Caco-2 (cell line): ENCODE measurements at regions not wholly inside any gene's neighbourhood (a gene's known extent, or its start where the extent isn't known, plus 50 kb on each side); places are given as distances from the start of the nearest gene placed in this dataset.

Experiments
- BruUV-seq: library from RNA; stranded (reverse); fragments of 400-500 nt; replicated peaks from 2 replicates; lab custom pipeline; 2021; lab: Mats Ljungman, UMichigan
- CTCF ChIA-PET: fragments of 300-600 bp; sonication (Branson Sonifier 250); formaldehyde crosslinking; loops from one replicate; lab custom pipeline; 2022; ENCODE audit warnings: antibody characterized with exemption; lab: Charles Lee
- POLR2A ChIA-PET: fragments of 300-600 bp; sonication (Branson Sonifier 250); formaldehyde crosslinking; loops from one replicate; lab custom pipeline; 2022; ENCODE audit warnings: antibody characterized with exemption; lab: Charles Lee
- DNase-seq, 2 experiments: peaks; one replicate each; pipeline versions ENCODE4 v3.0.0 to v3.0.0-alpha.2; 2020 to 2022
- H3K27me3 ChIP-seq: replicated peaks from 2 replicates; pipeline ENCODE4 v1.6.0; 2011; ENCODE audit warnings: low read length; ENCODE audit not compliant: control insufficient read depth, insufficient read depth
- H3K36me3 ChIP-seq: 2 replicates; pipeline ENCODE4 v1.5.1; 2011; ENCODE audit warnings: low read length; ENCODE audit not compliant: control insufficient read depth, insufficient read depth
- H3K4me1 ChIP-seq: fragments of 250-450 bp; sonication (Bioruptor Pico); 2 replicates; pipeline ENCODE4 v1.5.1; 2020; ENCODE audit warnings: mild to moderate bottlenecking
- H3K4me3 ChIP-seq: 2 replicates; pipeline ENCODE4 v1.5.1; 2011; ENCODE audit warnings: low read depth, mild to moderate bottlenecking, control low read depth, low read length
- H3K9me3 ChIP-seq: fragments of 250-450 bp; sonication (Bioruptor Pico); 2 replicates; pipeline ENCODE4 v1.5.1; 2020; ENCODE audit warnings: mild to moderate bottlenecking, moderate library complexity
- H3K27ac Mint-ChIP-seq: one replicate; pipeline ENCODE4 v1.8.0; 2022; ENCODE audit warnings: mixed read lengths; ENCODE audit not compliant: unreplicated experiment
- H3K27me3 Mint-ChIP-seq: one replicate; pipeline ENCODE4 v1.8.0; 2022; ENCODE audit warnings: mixed read lengths; ENCODE audit not compliant: insufficient read depth, unreplicated experiment
- H3K36me3 Mint-ChIP-seq: one replicate; pipeline ENCODE4 v1.8.0; 2022; ENCODE audit warnings: mild to moderate bottlenecking, mixed read lengths; ENCODE audit not compliant: insufficient read depth, unreplicated experiment
- H3K4me1 Mint-ChIP-seq: one replicate; pipeline ENCODE4 v1.8.0; 2022; ENCODE audit warnings: low read depth, mixed read lengths; ENCODE audit not compliant: unreplicated experiment
- H3K4me3 Mint-ChIP-seq: one replicate; pipeline ENCODE4 v1.8.0; 2022; ENCODE audit warnings: mild to moderate bottlenecking, moderate library complexity, mixed read lengths; ENCODE audit not compliant: unreplicated experiment
- H3K9me3 Mint-ChIP-seq: one replicate; pipeline ENCODE4 v1.8.0; 2022; ENCODE audit warnings: mixed read lengths; ENCODE audit not compliant: unreplicated experiment
- CTCF ChIP-seq, 2 experiments: fragments of 200-600 bp in 1 of 2; IDR thresholded peaks; 1 replicate in 1 of 2; 2 replicates in 1 of 2; pipeline versions ENCODE4 v1.5.1 to v1.8.0; 2011 to 2022; ENCODE audit warnings: antibody characterized with exemption in 1 of 2, control low read depth in 1 of 2, inconsistent platforms in 1 of 2, low read depth in 1 of 2, low read length in 1 of 2, mild to moderate bottlenecking in 1 of 2, moderate library complexity in 1 of 2; ENCODE audit not compliant: insufficient read depth in 1 of 2, severe bottlenecking in 1 of 2, unreplicated experiment in 1 of 2
- intact Hi-C: fragments of 100-400 bp; cut with micrococcal nuclease; formaldehyde crosslinking; loops from one replicate; pipeline ENCODE4 v1.10.0; 2022; ENCODE audit not compliant: unreplicated experiment

GRCh38 chr20:60662307-60662706 is 589.8 kb upstream of the CDH4 start:
- no peak for TF ChIP-seq CTCF (IDR thresholded peaks at IDR 0.05; ENCODE audit: insufficient read depth in 1 of 2, low read depth in 1 of 2, low read length in 1 of 2, severe bottlenecking in 1 of 2, unreplicated experiment in 1 of 2)
- no peaks in the 10 kb centered on the region for H3K36me3 Mint-ChIP-seq
- Histone ChIP-seq H3K4me1 (no peaks in the 10 kb centered on the region), H3K36me3 (no peaks in the 10 kb centered on the region), H3K27me3 (no peaks in the 10 kb centered on the region; the same call in 1 of the 2 replicates), H3K4me3 (no peak overlapping the region), H3K9me3 (no peaks in the 10 kb centered on the region)
- H3K4me3 Mint-ChIP-seq, result no peak overlapping the region
- no TSS peak for BruUV-seq
- ChIA-PET POLR2A (no interaction called here), CTCF (no interaction called here)
- DNase-seq, result no peak
- peaks cover 8% of the 10 kb centered on the region for H3K9me3 Mint-ChIP-seq
- peaks cover 24% of the 10 kb centered on the region for H3K27me3 Mint-ChIP-seq
- no peaks in the 10 kb centered on the region for H3K4me1 Mint-ChIP-seq
- no peak overlapping the region for H3K27ac Mint-ChIP-seq
- intact Hi-C loops, result no loop called here

- intact Hi-C loops, result no loop called here
- no peak for TF ChIP-seq CTCF (IDR thresholded peaks at IDR 0.05; ENCODE audit: insufficient read depth in 1 of 2, low read depth in 1 of 2, low read length in 1 of 2, severe bottlenecking in 1 of 2, unreplicated experiment in 1 of 2)
- ChIA-PET POLR2A (no interaction called here), CTCF (no interaction called here)
- Histone ChIP-seq H3K9me3 (no peaks in the 10 kb centered on the region), H3K4me3 (no peak overlapping the region), H3K27me3 (no peaks in the 10 kb centered on the region), H3K36me3 (no peaks in the 10 kb centered on the region), H3K4me1 (no peaks in the 10 kb centered on the region)
- no peak for DNase-seq
- no peak overlapping the region for H3K4me3 Mint-ChIP-seq
- H3K36me3 Mint-ChIP-seq, result no peaks in the 10 kb centered on the region
- H3K27ac Mint-ChIP-seq, result no peak overlapping the region
- no TSS peak for BruUV-seq
- H3K9me3 Mint-ChIP-seq, result peaks cover 8% of the 10 kb centered on the region
- no peaks in the 10 kb centered on the region for H3K4me1 Mint-ChIP-seq
- peaks cover 17% of the 10 kb centered on the region for H3K27me3 Mint-ChIP-seq
Observed at GRCh38 chr20:60664106-60664505, 588.0 kb upstream of the CDH4 start.

GRCh38 chr20:60667641-60668040 is 584.4 kb upstream of the CDH4 start:
- Histone ChIP-seq H3K4me3 (no peak overlapping the region), H3K4me1 (no peaks in the 10 kb centered on the region), H3K27me3 (no peaks in the 10 kb centered on the region; the same call in 1 of the 2 replicates), H3K36me3 (no peaks in the 10 kb centered on the region), H3K9me3 (no peaks in the 10 kb centered on the region)
- ChIA-PET POLR2A (no interaction called here), CTCF (no interaction called here)
- Mint-ChIP-seq H3K4me3 (no peak overlapping the region), H3K4me1 (no peaks in the 10 kb centered on the region), H3K9me3 (peaks cover 8% of the 10 kb centered on the region), H3K27me3 (peaks cover 5% of the 10 kb centered on the region), H3K36me3 (no peaks in the 10 kb centered on the region), H3K27ac (no peak overlapping the region)
- intact Hi-C loops, result no loop called here
- BruUV-seq, result no TSS peak
- no peak for TF ChIP-seq CTCF (IDR thresholded peaks at IDR 0.05; ENCODE audit: insufficient read depth in 1 of 2, low read depth in 1 of 2, low read length in 1 of 2, severe bottlenecking in 1 of 2, unreplicated experiment in 1 of 2)
- DNase-seq, result no peak
